ENCODE measurements at regions not wholly inside any gene's neighbourhood (a gene's known extent, or its start where the extent isn't known, plus 50 kb on each side); places are given as distances from the start of the nearest gene placed in this dataset.

DNA sequence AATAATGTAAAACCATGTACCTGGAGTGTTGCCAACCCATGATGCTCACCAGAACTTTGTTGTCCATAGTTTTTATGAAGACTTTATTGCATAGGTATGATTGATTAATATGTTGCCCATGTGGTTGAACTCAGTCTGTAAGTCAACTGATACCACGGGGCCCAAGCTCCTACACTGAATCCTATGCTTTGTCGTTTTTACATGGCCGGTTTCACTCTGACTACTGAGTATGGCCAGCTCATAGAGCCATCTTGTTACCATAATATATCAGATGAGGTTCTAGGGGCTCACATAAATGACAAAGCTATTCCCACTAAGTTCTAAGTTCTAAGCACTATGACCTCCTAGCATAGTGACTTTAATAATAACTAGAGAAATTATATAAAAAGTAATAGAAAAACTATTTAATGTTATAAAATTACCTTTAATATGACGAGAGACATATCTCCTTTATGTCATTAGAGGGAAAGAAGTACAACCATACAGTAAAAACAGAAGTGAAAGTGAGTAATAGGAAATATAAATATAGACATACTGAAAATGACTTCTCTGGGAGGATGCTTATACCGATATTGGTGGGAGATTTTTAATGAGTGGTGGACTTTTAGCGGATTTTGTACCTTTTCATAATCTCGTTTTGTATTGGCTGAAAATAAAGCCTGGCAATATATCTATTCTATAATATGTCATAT, 983.4 kb upstream of the PRMT6 start:
- DNase-seq (ENCODE audit: low spot score): no peak

DNA sequence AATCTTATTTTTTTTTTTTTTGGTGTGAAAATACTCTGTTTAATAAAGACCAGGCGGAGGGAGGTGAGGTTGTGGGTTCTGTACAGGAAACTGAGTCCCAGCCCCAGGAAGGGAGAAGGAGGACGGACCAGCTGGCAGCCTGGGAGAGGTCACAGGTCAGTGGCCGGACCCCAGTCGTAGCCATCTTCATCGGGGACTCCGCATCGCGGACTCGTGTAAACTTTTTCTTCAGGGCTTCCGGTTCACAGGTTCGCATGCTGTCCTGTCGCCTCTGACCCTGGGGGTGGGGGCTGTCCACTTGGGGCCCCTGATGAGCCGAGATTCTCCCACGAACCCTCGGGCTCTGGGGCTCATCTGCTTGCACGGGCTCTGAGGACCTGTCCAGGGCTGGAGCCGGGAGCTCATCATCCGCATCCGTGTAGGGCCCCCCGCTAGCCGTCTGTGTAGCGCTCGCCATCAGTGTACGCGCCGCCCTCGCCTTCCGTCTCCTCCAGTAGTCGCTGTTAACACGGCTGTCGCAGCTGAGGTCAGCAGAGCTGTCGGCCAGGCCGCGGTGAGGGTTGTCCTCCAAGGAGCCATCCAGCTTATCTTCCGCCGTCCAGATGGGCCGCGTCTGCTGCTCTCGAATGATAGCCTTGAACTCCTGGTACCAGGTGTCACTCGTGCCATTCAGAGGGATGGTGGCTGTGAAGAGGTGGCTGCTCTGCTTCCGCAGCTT, 975.7 kb upstream of the PRMT6 start:
- no peak for DNase-seq (ENCODE audit: low spot score)

DNA sequence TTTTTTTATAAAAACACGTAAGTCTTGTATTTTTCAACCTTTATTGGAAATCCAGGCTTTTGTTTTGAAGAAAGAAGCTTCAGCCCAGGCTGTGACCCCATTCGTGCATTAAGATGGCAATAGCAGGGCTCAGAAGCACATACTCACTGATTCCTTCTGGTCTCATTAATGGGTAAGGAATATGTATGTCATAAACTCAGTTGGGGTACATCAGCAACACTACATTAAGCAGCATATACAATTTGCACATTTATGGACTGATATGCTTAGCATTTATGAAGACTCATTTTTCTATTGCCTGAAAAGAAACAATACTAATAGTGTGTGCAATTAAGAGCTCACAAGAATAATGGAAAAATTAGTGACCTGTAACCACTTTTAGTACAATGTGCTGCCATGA, 945.4 kb upstream of the PRMT6 start:
- no peak for DNase-seq (ENCODE audit: low spot score)

DNA sequence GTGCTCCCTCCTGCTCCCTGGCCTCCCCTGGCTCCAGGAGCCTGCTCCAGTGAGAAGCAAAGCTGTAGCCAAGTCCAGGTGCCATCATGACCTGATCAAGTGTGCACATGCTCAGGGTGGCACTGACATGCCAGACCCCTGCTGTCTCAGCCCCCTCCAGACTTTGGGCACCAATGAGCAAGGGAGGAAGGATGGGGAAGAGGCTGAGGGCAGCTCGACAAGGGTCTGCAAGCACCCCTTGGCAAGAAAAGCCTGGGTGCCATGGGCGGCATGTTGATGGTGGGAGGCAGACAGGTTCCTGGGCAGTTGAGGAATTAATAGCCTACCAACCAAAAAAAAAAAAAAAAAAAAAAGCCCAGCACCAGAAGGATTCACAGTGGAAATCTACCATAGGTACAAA, 942.6 kb upstream of the PRMT6 start:
- no peak for DNase-seq (ENCODE audit: low spot score)

DNA sequence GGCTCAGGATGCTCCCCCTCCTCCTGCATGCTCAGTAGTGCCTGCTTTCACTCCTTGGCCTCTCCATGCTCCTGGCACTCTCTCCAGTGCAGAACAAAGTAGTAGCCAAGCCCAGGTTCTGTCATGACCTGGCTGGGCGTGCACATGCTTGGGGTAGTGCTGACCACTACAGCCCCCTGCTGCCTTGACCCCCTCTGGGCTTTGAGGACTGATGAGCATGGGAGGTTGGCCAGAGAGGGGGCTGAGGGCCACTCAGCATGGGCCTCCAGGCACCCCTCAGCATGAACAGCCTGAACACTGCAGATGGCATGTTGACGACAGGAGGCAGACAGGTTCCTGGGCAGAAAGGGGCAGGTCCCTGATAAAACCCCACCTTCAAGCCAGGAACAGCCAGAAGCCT, 935.7 kb upstream of the PRMT6 start:
- DNase-seq (ENCODE audit: low spot score): no peak

DNA sequence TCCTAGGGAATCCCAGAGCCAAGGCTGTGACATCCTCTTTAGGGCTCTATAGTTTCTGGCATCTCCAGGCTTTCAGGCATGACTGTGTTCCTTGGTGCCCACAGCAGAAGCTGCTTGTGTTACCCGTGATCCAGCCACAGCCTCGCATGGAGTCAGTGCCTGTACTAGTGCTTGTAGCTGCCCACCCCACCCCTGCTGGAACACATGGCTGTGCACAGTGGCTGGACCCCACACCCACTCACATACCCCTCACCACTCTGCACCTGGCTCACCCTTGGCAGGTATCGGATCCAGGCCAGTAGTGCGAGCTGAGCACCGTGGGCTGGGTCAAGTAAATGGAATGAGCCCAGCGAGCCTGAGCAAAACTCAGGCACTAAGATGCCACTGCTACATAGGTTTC, 934.7 kb upstream of the PRMT6 start:
- DNase-seq (ENCODE audit: low spot score): no peak

DNA sequence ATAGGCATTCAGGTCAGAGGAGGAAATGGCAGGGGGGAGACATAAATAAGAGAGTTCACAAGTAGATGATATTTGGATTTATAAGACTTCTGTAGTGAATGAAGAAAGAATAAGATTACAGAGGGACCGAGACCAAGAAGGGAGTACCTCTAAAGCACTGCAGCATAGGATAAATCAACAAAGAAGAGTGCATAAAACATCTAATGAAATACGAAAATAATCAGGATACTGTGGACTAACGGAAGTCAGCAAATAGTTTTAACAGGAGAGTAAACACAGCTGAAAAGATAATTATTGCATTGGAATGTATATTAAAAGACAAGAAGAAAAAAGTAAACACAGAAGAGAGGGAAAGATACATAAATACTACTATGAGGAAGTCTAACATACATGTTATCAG, 921.9 kb upstream of the PRMT6 start:
- DNase-seq (ENCODE audit: low spot score): no peak

DNA sequence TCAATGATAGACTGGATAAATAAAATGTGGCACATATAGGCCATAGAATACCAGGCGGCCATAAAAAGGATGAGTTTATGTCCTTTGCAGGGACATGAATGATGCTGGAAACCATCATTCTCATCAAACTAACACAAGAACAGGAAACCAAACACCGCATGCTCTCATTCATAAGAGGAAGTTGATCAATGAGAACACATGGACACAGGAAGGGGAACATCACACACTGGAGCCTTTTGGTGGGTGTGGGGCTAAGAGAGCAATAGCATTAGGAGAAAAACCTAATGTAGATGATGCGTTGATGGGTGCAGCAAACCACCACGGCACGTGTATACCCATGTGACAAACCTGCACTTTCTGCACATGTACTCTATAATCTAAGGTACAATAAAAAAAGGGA, 883.4 kb upstream of the PRMT6 start:
- no peak for DNase-seq (ENCODE audit: low spot score)

DNA sequence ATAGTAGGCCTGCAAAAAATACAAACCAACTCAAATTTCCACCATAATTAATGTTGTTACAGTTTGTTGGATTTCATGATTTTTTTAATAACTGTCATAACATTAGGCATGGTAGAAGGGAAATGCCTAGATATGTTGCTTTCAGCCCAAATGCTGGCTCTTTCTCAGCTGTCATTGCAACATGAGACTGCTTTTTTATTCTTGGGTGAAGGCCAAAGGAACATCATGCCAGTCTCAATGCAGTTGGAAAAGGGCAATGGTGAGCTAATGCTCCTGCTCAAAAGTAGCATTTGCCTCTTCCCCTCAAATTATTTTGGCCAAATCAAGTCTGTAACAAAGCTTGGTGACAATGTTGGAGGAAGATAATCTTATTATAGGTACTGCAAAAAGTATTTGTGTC, 877.7 kb upstream of the PRMT6 start:
- DNase-seq (ENCODE audit: low spot score): no peak

DNA sequence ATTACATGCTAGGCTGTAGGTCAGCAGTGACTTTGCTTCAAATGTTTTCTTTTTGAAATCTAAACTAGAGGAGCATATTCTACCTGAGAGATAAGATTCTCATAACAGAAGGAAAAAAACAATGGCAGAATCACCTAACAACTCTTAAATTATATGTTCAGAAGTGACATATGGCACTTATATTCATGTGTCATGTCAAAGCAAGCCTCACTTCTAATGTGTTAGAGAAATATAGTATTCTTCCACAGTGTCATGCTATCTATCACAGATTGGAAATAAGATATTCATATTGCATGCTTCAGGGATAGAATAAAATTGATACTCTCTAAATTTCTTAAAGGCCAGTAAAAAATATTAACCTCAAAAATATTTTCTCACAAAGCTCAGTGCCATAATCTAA, 874.6 kb upstream of the PRMT6 start:
- no peak for DNase-seq (ENCODE audit: low spot score)

DNA sequence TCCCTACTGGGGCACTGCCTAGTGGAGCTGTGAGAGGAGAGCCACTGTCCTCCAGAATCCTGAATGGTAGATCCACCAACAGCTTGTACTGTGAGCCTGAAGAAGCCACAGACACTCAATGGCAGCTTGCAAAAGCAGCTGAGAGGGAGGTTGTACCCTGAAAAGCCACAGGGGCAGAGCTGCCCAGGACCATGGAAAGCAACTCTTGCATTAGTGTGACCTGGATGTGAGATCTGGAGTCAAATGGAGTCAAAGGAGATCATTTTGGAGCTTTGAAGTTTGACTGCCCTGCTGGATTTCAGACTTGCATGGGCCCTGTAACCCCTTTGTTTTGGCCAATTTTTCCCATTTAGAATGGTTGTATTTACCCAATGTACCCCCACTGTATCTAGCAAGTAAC, 871.4 kb upstream of the PRMT6 start:
- DNase-seq (ENCODE audit: low spot score): no peak

DNA sequence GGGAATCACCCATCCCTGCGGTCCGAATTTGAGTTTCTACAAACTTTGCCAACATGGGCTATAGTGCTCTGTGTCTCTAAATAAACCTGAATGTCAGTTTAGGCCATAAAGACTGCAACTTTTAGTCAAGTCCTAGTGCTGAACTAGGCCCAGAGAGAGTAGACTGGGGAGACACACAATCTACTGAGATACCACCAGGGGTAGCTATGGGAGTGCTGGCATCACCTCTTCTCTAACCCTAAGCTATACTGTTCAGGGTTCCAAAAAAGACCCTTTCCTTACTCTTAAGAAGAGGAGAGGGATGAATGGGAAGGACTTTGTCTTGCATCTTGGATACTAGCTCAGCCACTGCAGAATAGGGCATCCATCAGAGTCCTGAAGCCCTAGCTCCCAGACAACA, 866.7 kb upstream of the PRMT6 start:
- no peak for DNase-seq (ENCODE audit: low spot score)

DNA sequence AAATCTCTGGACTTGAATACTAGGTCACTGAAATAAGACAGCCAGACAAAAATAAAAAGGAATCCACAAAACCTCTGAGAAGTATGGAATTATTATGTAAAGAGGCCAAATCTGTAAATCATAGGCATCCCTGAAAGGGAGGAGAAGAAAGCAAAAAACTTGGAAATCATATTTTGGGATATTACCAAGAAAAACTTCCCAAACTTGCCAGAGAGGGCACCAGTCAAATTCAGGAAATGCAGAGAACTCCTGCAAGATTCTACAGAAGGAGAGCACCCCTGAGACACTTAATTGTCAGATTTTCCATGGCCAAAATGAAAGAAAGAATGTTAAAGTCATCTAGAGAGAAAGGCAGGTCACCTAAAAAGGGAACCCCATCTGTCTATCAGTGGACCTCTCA, 862.3 kb upstream of the PRMT6 start:
- DNase-seq (ENCODE audit: low spot score): no peak

DNA sequence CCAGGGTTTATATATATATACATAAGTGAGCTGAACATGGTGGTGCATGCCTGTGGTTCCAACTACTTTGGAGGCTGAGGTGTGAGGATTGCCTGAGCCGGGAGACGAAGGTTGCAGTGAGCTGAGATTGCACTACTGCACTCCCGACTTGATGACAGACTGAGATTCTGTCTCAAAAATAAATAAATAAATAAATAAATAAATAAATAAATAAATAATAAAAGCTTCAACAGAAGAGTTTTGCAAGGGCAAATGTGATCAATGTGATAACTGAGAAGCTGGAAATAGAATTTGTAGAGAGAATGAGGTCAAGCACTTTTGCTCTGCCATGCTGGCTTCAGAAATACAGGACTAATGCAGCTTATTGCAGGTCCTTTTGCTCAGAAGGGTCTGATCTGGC, 855.8 kb upstream of the PRMT6 start:
- DNase-seq (ENCODE audit: low spot score): no peak

DNA sequence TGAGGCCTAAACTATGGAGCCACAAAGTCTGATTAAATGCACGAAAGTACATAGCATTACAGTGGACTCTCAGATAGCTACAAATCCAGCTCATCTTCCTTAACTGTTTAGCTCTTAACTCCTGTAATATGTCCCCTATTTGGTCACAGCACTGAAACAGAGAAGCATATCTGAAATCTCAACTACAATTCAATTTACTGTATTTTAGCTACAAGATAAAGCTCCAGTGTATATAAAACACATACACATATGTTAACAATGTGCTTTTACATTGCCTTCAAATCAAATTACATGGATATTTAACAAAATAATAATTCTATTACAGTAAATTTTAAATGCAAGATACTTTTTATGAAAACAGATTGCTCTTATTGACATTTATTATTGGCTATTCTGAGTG, 849.3 kb upstream of the PRMT6 start:
- DNase-seq (ENCODE audit: low spot score): no peak

DNA sequence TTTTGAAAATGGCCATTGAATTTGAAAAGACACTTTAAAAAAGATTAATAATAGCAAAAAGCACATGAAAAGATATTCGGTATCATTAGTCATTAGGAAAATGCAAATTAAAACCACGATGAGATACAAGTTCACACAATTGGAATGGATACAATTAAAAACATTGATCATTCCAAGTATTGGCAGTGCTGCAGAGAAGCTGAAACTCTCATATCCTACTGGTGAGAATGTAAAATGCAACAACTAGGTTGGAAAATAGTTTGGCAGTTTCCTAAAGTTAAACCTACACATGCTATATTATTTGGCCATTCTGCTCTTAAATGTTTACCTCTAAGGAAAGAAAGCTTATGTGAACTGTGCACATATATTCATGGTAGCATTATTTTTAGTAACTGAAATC, 838.7 kb upstream of the PRMT6 start:
- DNase-seq (ENCODE audit: low spot score): no peak

DNA sequence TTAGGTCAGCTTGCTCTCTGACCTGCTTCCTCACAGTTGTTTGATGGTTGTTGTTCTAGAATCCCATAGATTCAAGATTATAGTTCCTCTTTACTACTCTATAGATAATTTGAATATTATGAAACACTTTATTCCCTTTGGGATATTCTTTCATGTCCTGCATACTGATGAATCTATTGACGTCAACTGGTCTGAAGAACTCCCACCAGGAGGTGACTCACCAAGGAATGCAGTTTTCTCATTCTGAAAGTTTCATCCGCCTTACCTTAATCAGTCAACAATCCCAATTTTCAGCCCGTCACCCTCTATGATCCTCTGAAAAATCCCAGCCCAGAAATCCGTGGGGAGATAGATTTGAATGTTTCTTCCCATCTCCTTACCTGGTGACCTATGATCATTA, 834.1 kb upstream of the PRMT6 start:
- no peak for DNase-seq (ENCODE audit: low spot score)

DNA sequence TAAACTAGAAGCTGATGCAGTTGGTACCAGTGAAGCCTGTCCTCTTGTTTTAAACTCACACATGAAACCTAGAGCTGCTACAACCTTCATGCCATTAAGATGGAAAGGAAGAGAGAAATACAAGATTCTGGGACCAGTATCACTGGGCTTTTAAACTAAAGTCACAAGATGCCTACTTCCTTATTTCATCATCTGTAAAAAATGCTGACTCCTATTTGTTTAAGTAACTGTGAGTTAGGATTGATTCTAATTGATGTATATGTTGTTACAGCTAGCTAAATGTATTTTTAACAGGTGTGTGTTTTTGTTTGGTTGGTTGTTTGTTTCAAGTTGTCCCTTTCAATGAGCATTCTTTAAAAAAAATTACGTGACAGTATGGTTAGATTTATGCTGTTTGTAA, 833.3 kb upstream of the PRMT6 start:
- no peak for DNase-seq (ENCODE audit: low spot score)

DNA sequence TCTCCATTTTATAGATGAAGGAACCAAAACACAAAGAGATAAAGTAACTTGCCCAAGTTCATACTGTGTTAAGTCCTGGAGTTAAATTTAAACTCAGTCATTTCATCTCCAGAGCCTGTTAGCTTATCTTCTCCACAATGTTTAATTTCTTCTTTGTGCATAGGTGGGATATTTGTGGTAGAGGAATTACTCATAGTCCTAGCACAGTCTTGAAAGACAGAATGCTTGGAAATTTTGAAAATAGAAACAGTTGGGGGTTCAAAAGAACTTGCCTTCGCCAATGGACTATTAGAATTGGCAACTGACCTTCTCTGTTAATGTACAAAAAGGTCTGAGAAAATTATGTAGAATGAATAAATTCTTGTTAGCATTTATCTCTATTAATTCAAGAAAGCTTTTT, 832.0 kb upstream of the PRMT6 start:
- no peak for DNase-seq (ENCODE audit: low spot score)

DNA sequence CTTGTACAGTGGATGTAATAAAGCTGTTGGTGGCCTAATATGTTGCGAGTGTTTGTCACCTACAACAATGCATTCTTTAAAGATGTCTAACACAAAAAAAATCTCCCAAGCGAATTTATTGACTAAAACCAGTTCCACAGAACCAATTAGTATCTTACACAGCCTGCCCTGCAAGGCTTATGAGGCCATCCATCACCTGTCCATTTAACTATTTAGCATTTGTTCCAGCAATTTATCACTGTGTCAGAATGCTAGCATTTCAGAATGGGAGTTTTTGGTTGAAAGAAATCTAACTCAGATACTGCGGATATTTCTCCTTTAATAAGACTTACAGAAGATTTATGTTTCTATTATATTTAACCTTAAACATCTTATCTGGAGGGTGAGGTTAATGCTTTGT, 831.1 kb upstream of the PRMT6 start:
- no peak for DNase-seq (ENCODE audit: low spot score)

DNA sequence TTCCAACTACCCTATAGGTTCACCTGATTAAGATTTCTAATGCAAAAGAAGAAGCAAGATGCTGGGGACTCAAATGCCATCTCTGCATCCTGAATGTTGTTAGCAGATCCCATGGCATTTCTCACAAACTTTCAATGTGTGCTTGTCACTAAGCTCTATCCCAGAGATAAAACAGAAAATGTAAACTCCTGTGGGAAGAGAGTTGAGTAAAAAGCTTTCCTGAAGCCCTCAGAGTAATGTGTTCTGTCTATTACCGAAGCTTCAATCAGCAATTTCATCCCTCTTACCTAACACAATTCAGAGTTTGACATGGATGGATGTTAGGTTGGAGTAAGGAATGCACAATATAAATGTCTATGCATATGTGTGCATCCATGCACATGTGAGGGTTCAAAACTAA, 829.9 kb upstream of the PRMT6 start:
- no peak for DNase-seq (ENCODE audit: low spot score)

DNA sequence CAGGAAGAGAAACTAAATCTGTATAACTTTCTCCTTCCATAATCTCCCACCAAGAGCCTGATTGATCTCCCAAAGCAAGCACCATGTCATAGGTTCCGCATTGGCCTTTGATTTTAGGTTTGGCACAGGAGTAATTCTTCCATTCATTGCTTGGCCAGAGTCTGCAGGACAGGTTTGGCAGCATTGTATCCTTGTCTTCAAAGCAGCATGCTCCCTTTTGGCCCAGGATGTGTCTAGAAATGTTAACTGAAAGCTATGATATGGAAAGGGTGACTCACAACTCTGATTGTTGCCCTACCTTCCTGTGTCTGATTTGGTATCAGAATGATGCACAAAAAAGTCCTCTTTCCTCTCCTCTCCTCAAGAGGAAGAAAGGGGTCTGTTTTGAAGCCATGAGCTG, 824.3 kb upstream of the PRMT6 start:
- no peak for DNase-seq (ENCODE audit: low spot score)

DNA sequence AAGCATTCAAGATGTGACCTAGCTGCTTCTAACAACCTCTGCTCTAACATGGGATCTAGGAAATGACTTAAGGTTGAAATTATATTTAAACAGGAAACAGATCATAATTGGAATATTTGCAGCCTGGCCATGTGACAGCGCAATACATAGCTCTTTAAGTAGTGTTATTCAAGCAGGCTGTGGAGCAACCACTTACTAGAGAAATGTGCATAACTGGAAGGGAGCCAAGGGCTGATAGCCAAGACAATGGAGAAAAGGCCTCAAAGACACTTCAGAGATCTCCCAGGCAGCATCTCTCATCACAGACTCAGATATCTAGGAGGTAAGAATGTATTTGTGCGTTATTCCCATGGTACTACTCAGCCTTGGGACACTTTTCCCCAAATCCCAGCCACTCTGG, 823.0 kb upstream of the PRMT6 start:
- DNase-seq (ENCODE audit: low spot score): no peak

DNA sequence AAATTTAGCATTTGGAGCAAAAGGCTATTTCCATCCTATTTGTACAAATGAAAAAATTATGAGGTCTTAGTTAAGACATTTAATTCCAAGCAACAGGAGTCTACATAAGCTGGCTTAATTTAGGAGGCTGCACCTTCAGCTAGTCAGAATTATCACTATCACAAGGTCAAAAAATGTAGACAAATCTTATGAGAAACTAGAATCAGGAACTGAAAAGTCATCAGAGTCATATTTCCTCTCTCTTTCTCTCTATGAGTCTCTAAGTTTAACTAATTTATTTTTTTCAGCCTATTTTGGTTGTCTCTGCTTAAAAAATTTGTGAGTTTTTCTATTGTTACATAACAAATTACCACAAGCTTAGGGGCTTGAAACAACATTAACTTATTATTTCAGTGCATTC, 807.1 kb upstream of the PRMT6 start:
- no peak for DNase-seq (ENCODE audit: low spot score)

Measured in CD4-positive, alpha-beta T cell treated with Interleukin-15 for 4 hours (primary cell).